GM21717 (cell line): ENCODE measurements at regions not wholly inside any gene's neighbourhood (a gene's known extent, or its start where the extent isn't known, plus 50 kb on each side); places are given as distances from the start of the nearest gene placed in this dataset.
"Not testable (repeated sequence)": the region's sequence is repeated elsewhere in the genome, so short reads cannot be mapped to it uniquely, and the experiment has no call there.

Experiments
- ATAC-seq: cut with Tn5 transposase; IDR thresholded peaks from one replicate; pipeline ENCODE4 v1.9.1; 2021; ENCODE audit warnings: mild to moderate bottlenecking, moderate library complexity; ENCODE audit not compliant: unreplicated experiment

DNA sequence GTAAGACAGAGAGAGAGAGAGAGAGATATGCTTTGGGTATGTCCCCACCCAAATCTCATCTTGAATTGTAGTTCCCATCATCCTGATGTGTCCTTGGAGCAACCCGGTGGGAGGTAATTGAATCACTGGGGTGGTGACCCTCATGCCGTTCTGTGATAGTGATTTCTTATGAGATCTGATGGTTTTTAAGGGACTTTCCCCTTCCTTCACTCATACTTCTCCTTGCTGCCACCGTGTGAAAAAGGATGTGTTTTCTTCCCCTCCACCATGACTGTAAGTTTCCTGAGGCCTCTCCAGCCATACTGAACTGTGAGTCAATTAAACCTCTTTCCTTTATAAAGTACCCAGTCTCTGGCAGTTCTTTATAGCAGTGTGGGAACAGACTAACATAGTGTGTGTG is 60.3 kb downstream of the EOMES start:
- no peak for ATAC-seq

DNA sequence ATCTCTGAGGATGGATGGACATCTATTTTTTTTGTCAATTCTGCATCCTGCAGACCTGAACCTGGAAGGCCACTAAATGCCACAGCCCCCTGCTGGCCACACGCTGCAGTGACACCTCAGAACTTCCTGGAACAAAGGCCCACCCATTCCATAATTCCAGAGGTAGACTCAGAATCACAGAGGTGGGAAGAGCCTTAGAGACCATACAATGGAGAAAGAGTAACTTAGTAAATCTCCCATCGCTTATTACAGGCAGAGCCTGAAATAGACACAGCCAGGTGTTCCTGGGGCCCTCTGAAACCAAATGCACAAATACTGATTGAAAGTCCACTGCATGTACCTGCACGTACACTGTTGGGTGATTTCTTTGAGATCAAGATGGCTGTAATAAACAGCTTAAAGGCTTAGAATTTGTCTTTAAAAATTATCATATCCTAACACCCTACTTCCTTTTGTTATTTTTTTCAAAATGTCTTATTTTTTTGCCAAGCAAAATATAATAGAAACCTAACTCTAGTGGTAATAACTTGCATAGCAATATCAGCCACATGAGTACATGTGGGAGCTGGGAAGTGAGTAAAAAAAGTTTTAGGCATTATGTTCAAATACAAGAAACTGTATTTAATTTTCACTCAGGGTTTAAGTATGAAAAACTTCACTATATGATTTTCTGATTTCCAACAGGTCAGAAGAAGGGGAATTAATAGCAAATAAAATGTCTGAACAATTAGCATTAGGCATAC is 62.7 kb downstream of the EOMES start:
- peak; percentile 79 for ATAC-seq

DNA sequence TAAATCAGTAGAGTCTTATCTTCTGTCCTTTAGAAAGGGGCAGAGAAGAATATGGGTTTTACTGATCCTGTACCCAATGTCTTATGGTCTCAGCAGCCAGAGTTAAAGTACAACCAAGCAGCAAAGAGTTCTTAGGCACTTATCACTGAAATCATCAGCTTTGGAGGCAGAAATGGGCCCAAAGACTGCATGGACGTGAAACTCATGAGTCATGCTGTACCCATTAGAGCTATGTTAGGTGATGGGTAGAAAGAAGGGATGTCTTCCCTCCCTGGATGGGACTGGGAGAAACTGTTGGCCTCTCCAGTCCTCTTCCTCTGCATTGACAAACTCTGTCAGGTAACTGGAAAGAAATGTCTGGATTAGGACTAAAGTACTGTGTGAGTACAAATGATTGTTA is 63.4 kb downstream of the EOMES start:
- no peak for ATAC-seq

DNA sequence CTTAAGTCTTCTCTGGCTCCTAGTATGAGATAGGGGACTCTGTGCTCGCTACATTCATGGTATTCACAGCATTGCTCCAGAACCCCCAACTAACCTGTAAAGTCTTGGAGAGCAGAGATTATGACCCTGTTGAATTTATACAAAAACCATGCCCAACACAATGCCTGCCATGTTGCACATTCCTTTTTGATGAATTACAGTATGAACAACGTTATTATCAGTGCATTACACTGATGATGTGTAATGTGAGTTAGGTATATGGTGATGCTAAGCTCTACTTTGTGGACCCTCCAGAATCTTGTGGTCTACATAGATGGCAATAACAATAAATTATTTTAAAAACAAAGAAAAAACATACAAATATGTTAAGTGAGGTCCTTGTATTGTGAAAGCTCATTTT is 64.3 kb downstream of the EOMES start:
- ATAC-seq = no peak

GRCh38 chr3:27657404-27657803 is 64.7 kb downstream of the EOMES start:
- ATAC-seq = no peak

GRCh38 chr3:27656790-27657189 is 65.3 kb downstream of the EOMES start:
- no peak for ATAC-seq

GRCh38 chr3:27655547-27655946 is 66.6 kb downstream of the EOMES start:
- ATAC-seq = no peak

DNA sequence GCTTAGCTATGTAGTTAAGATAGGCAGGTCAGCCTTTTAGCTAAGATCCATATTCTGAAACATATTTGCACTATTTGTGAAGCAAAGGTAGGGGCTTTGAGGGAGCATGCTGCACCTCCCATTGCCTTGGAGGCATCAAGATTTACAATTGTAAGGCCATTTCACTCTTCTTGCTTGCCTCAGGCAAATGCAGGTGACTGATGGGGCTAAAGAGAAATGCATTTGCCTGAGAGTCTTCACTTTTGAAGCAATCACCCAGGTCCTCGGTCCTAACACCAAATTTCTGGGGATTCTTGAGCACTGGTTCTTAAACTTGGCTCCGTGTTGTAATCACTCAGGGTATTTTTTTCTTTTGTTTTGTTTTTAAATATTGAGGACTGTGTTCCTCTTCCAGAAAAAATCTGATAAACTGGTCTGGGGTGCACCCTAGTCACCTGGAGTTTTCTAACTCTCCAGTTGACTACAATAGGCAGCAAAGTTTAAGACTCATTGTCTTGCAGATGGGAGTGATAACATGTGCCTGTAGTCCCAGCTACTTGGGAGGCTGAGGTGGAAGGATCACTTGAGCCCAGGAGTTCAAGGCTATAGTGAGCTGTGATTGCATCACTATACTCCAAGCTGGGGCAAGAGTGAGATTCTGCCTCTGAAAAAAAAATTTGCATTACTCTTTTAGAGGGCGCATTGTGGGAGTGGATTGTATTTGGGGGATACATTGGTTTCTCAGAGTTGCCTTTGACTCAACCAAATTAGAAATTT is 68.1 kb downstream of the EOMES start:
- ATAC-seq = no peak

DNA sequence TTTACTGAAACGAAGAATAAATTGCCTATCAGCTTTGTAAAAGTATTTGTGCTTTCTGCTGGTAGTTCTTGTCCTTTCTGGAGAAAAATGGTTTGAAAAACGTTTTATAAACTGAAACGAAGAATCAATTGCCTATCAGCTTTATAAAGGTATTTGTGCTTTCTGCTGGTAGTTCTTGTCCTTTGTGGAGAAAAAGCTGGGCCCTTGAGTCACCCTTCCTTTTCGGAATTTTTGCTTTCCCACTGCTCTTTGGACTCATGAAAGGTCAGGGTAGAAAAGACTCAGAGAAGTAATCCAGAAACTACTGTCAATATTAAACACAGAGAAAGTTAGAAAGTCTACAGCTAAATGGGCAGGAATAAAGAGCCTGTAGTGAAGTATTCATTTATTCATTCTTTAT is 72.8 kb downstream of the EOMES start:
- no peak for ATAC-seq

- no peak for ATAC-seq
Observed at GRCh38 chr3:27646896-27647295, 75.2 kb downstream of the EOMES start.

DNA sequence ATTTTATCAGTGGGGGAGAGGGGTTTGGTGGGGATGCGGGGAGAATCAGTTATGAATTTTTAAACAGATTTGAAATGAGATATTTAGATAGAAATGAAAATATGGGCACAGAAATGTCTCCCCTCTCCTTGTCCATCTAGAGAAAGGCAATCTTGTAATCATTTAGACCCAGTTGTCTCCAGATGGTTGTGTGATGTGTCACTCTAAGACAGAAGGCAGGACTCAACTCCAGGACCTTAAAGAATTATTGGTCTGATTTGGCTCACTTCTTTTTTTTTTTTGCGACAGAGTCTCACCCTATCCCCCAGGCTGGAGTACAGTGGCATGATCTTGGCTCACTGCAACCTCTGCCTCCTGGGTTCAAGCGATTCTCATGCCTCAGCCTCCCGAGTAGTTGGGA is 77.2 kb downstream of the EOMES start:
- ATAC-seq = no peak

DNA sequence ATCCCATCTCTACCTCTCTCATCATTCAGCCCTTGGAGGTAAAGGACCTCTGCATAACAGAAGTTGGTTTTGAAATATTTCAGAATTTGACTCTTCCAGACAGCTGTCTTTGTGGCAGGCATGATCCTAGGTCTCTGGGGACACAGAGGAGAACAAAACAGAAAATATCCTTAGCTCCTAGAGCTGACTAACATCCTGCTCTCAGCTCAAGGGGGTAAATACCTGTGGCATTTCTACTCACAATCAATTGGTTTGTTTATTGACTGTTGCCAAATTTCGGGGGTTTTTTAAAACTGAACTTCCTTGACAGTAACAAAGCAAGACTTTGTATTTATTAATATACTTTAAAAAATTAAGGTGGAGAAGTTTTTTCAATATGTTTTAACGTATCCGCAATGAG is 78.8 kb downstream of the EOMES start:
- ATAC-seq = no peak

DNA sequence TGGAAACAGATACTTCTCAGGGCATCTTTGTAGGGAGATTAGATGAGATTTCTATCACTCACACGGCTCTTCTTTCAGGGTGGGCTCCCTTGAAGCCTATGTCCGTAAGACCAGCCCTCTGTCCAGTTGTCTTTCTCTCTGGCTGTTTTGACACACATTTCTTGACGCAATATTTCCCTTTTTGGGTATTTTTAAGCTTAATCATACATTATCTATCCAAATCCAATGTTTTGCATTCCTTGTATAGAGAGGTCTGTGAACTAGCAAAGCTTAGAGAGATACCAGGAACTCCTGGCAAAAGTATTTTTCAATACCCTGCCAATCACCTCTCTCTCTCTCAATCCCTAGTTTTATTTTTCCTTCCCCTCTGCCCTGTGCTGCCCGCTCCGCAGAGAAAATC is 79.3 kb downstream of the EOMES start:
- no peak for ATAC-seq

DNA sequence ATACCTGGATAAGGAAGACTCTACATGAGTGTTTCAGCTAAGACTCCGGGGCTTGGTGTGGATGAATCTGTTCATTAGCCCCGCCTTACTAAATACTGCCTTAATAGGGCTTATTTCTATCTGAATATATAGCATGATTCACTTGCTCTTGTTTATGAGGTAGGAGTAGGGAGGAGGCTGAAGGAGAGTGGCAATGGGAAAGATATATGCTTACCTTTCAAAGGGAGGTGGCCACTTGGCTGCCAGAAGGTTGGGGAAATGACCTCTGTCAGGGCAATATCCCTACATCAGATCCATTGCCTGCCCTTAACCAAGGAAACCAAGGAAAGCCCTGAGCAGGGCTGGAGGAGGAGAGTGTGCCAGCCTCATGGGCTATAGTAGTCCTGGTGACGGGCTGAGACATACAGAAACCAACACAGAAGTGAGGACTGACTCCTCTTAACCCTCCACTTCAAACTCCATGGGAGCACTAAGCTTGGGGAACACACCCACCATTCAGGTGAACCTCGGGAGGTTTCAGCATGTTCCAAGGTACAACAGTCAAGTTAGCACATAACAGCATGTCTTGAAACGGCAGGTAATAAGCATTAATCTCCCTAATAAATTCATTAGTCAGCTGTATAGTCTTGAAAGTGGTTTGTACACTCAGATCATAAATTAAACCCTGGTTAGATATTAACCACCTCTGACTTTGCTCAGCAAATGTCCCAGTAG is 80.1 kb downstream of the EOMES start:
- no peak for ATAC-seq

- ATAC-seq = no peak
Observed at GRCh38 chr3:27641271-27641800, 80.8 kb downstream of the EOMES start.

- no peak for ATAC-seq
Observed at GRCh38 chr3:27639271-27639670, 82.9 kb downstream of the EOMES start.

DNA sequence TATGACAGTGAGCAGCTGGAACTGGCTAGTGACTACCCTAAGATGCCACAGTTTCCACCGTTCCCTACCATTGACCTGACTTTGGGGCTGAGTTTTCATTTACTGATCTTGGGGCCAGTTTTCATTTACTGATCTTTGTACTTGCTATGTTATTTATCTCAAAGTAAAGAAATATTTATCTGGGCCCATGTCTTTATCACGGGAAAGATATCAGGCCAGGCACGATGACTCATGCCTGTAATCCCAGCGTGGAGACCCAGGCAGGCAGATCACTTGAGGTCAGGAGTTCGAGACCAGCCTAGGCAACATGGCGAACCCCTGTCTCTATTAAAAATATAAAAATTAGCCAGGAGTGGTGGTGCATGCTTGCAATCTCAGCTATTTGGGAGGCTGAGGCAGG is 83.5 kb downstream of the EOMES start:
- no peak for ATAC-seq

DNA sequence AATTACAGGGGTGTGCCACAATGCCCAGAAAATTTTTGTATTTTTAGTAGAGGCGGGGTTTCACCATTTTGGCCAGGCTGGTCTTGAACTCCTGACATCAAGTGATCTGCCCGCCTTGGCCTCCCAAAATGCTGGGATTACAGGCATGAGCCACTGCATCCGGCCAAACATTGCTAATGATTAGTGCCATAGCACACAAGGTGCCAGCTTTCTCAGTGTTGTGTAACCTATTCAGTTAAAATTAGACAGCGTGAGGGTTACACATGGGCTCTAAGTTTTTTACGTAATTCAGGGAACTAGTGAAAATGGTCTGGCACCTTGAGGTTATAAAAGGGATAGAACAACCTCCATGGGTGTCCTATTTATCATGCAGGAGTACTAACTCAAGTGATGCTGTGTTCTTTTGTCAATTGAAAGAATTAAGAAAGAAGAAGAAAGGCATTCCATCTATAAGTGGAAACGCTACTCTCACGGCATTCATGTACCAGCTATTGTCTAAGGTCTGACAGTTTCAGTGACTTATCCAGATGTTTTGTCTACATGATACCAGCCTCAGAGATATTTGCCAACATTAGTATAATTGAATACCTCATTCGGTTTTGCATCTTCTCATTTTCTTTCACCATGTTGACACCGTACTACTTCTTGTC is 84.7 kb downstream of the EOMES start:
- no peak for ATAC-seq

GRCh38 chr3:27635006-27635405 is 87.1 kb downstream of the EOMES start:
- not testable (repeated sequence) for ATAC-seq

GRCh38 chr3:27633224-27633545 is 88.9 kb downstream of the EOMES start:
- peak; percentile 36 for ATAC-seq
